Omental fat pad (tissue), 3 donors: ENCODE measurements at regions not wholly inside any gene's neighbourhood (a gene's known extent, or its start where the extent isn't known, plus 50 kb on each side); places are given as distances from the start of the nearest gene placed in this dataset.

Experiments used
- ATAC-seq: fragments of 150-250 bp; one replicate; pipeline ENCODE4 v1.9.1; 2016; ENCODE audit warnings: mild to moderate bottlenecking, moderate library complexity; ENCODE audit not compliant: low FRiP score
- DNase-seq: peaks from one replicate; pipeline ENCODE4 v3.0.0-alpha.2; 2019; ENCODE audit warnings: low spot score
- CTCF ChIP-seq, 3 donors: fragments of 450-650 bp; IDR thresholded peaks; one replicate each; pipeline ENCODE4 v1.5.1; 2016 to 2017; ENCODE audit warnings: antibody characterized with exemption in 3 of 3, mild to moderate bottlenecking in 3 of 3, moderate library complexity in 2 of 3

- no peak for ATAC-seq
- TF ChIP-seq CTCF (IDR thresholded peaks at IDR 0.05), result no peak
Measured at GRCh38 chr10:131398166-131398565, 86.6 kb upstream of the TCERG1L start.

GRCh38 chr10:131399981-131400380 is 88.5 kb upstream of the TCERG1L start:
- no peak for TF ChIP-seq CTCF (IDR thresholded peaks at IDR 0.05)
- DNase-seq, result no peak
- no peak for ATAC-seq

More at GRCh38 chr10:131398166-131398565, 86.6 kb upstream of the TCERG1L start:
- no peak for DNase-seq

GRCh38 chr10:131400513-131400912 is 89.0 kb upstream of the TCERG1L start:
- no peak for DNase-seq
- no peak for ATAC-seq
- TF ChIP-seq CTCF (IDR thresholded peaks at IDR 0.05), result no peak

- DNase-seq (no peak), ATAC-seq (no peak)
- TF ChIP-seq CTCF (IDR thresholded peaks at IDR 0.05), result no peak
Measured at GRCh38 chr10:131402771-131403650, 91.5 kb upstream of the TCERG1L start.

- DNase-seq, result no peak
- ATAC-seq, result no peak
- no peak for TF ChIP-seq CTCF (IDR thresholded peaks at IDR 0.05)
Measured at GRCh38 chr10:131403936-131404335, 92.4 kb upstream of the TCERG1L start.

GRCh38 chr10:131404886-131405285 is 93.4 kb upstream of the TCERG1L start:
- DNase-seq (no peak), ATAC-seq (no peak)
- no peak for TF ChIP-seq CTCF (IDR thresholded peaks at IDR 0.05)
